GM12864 (cell line): ENCODE measurements at regions not wholly inside any gene's neighbourhood (a gene's known extent, or its start where the extent isn't known, plus 50 kb on each side); places are given as distances from the start of the nearest gene placed in this dataset.

Experiments
- DNase-seq: peaks from one replicate; pipeline ENCODE4 v3.0.0-alpha.2; 2011; ENCODE audit warnings: low read depth
- H3K4me3 ChIP-seq: 2 replicates; pipeline ENCODE4 v1.5.1; 2011; ENCODE audit warnings: mild to moderate bottlenecking, low read depth, low read length, control low read depth
- TF ChIP-seq, protein P1 (sequence below): IDR thresholded peaks from 2 replicates; pipeline ENCODE4 v1.5.1; 2011; ENCODE audit warnings: low read depth, mild to moderate bottlenecking, moderate library complexity, low read length, control low read depth, inconsistent platforms; ENCODE audit errors: missing control alignments

DNA sequence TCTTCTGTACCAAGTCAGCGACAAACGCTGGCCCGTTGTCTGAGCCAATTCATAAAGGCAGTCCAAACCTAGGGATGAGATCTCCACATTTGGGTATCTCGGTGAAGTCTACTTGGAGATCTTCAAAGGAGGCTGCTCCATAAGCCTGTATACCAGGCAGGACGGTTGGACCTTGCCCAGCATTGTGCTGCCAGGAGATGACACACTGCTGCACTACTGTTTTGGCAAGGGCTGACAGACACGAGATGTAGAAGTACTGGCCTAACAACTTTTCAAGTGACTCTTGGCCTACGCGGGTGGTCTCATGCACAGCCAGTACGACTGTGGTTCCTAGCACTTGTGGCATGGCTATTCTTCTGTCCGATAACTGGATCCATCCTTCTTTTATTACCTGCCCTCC lies 135.3 kb downstream of the SLC38A6 start:
- H3K4me3 ChIP-seq, result no peak overlapping the region
- TF ChIP-seq, protein P1, sequence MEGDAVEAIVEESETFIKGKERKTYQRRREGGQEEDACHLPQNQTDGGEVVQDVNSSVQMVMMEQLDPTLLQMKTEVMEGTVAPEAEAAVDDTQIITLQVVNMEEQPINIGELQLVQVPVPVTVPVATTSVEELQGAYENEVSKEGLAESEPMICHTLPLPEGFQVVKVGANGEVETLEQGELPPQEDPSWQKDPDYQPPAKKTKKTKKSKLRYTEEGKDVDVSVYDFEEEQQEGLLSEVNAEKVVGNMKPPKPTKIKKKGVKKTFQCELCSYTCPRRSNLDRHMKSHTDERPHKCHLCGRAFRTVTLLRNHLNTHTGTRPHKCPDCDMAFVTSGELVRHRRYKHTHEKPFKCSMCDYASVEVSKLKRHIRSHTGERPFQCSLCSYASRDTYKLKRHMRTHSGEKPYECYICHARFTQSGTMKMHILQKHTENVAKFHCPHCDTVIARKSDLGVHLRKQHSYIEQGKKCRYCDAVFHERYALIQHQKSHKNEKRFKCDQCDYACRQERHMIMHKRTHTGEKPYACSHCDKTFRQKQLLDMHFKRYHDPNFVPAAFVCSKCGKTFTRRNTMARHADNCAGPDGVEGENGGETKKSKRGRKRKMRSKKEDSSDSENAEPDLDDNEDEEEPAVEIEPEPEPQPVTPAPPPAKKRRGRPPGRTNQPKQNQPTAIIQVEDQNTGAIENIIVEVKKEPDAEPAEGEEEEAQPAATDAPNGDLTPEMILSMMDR, result no peak
- no peak for DNase-seq

DNA sequence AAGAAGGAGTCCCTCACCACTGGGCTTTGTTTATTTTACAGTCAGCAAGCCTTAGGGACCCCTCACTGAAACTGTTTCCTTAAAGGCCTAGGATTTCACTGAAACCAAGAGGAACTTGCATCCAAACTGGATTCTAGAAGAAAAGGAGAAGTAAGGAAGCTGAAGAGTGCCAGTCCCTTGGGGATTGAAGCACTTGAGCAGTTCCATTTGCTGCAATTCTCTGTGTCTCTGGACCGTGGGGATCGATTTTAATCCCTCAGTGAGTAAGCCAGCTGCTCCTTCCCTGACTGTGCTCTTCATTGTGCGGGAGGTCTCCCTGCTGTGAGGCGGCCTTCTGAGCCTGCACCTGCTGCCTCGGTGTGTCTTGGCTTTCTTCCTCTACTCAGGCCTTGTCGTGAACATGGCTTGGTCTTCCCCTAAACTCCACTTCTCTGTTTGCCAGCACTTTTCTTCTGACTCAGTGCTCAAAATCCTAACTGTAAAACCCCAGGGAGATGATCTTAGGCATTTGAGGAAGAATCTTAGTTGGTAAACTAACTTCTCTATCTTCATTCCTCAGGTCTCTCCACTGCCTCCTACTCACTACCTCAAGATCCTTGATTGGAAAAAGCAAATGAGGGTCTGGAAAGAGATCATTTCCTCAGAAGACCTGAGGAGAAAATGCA lies 132.6 kb downstream of the SLC38A6 start:
- DNase-seq, result no peak
- TF ChIP-seq, protein P1, result no peak
- H3K4me3 ChIP-seq, result no peak overlapping the region

DNA sequence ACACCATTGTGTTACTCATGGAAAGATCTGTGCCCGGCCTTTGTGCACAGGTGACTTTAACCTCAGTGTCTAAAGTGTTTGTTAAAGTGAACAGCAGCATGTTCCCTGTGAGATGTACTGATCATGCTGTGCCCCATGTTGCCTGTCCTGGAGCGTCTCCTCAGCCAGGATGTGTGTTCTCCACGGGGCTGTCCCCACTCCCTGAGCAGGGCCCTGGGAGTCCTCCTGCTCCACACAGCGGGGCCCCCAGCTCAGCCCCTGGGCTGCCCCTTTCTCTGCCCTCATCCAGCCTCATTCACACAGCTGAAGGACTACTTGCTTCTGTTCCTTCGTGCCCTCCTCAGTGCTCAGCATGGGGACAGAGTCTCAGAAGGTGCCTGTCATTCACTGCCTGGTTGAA lies 131.5 kb downstream of the SLC38A6 start:
- DNase-seq, result no peak
- TF ChIP-seq, protein P1, result no peak
- H3K4me3 ChIP-seq, result no peak overlapping the region

DNA sequence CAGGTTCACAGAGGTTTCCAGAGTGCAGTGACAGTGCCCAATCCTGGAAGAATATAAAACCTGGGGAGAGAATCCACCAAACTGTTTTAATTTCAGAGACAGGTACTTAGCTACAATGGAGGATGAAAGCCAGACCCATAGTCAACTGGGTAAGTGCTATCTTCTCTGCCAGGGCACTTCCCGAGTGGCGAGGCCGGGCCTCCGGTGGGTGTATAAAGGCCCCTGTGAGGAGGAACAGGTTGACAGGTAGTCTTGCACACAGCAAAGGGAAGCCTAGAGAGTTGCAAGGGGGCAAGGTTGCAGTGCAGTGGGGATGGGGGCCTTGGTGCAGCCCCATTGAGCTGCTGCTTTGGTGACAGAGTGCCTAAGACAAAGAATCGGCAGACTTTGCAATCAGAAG lies 130.7 kb downstream of the SLC38A6 start:
- TF ChIP-seq, protein P1, result no peak
- DNase-seq, result no peak
- H3K4me3 ChIP-seq, result no peak overlapping the region

DNA sequence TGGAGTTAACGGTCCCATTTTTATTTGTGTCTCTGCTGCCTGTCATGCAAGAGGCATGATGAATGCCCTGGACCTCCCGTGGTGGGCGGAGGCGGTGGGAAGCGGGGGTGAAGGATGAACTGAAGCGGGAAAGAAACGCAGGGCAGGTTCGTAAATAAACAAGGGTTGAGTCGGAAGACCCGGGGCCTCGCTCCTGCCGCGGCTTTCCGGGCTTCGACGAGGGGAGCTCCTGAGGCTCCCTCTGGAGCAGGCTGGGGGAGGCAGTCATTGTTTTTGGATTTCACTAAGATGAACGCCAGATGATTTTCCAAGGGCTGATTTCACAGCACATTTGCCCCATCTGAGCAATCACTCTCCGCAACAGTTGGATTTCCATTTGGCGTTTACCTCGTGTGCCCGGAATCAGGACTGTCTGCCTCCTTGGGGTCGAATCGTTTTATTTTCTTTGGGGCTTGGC lies 130.2 kb downstream of the SLC38A6 start:
- H3K4me3 ChIP-seq, result no peak overlapping the region
- TF ChIP-seq, protein P1, result no peak
- DNase-seq, result no peak

DNA sequence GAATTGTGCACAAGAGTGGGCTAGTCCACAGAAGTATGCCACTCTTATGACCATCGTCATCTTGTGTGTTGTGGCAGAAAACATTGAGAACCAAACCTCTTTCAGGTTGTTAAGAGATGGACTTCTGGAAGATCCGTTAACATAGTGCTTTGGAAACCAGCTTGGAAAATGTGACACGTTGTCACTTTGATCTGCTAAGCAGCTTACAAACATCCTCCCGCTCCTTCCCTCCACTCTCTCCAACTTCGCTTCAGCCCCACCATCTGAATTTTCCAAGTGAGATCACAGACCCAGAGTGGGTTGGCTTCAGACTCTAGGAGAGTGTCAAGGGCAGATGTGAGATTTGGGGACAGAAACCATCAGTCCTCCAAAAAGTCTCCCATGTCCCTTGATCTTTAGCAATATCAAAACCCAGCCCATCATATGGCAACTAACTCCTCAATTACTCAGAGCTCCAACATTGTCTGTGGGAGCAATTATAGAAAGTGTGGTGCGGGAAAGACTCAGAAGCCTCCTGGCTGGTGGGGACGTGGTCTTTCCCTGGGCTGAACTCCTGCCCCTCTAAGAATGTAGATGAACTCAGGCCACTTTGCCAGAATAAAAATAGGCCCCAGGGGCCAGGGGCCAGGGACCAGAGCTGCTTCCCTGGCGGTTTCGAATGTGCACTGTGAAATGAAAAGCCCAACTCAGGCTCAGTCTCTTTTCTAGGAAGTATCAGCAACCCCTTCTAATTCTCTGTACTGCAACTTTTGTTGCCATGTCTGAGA lies 129.5 kb downstream of the SLC38A6 start:
- TF ChIP-seq, protein P1, result no peak
- no peak overlapping the region for H3K4me3 ChIP-seq
- no peak for DNase-seq
